GM12874 (cell line): ENCODE measurements at regions not wholly inside any gene's neighbourhood (a gene's known extent, or its start where the extent isn't known, plus 50 kb on each side); places are given as distances from the start of the nearest gene placed in this dataset.
A peak's percentile ranks its signal among the peaks of the same experiment; 100 is the strongest.

Experiments
- CTCF ChIP-seq: IDR thresholded peaks from 2 replicates; pipeline ENCODE4 v1.5.1; 2011; ENCODE audit warnings: low read depth, mild to moderate bottlenecking, control low read depth, low read length, moderate library complexity; ENCODE audit not compliant: insufficient read depth

- TF ChIP-seq CTCF = peak; percentile 32; the same call in 1 of the 2 replicates
These were observed 58.3 kb upstream of the EEA1 start for GRCh38 chr12:92987362-92987761.

DNA sequence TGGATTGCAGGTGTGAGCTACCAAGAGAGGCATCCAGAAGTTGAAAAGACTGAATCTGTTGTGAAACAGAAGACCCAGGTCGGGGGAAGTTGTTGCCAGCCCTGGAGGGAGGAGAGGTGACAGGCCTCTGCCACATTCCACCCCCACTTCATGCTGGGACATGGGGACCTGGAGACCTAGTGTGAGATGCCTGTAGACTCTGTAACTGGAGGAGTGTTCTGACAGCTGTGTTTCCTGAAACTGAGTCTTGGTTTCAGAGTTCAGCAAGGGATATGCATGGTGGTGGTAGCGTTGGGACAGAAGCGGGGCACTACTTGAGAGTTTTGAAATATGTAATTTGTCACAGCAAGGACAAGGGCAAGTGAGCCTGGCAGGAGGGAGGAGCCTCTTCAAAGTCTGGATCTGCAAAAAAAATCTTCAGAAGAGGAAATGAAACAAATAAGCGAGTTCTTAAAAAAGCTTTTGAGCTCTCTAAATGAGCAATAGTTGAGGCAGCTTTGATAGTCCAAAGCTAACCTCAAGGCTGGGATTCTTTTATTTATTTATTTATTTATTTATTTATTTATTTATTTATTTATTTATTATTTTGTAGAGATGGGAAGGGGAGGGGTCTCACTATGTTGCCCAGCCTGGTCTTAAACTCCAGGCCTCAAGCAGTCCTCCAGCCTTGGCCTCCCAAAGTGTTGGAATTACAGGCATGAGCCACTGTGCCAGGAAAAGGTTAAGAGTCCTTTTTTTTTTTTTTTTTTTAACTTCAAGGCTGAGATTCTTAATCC lies 58.9 kb upstream of the EEA1 start:
- no peak for TF ChIP-seq CTCF

- TF ChIP-seq CTCF = no peak
These were observed 59.6 kb upstream of the EEA1 start for GRCh38 chr12:92988622-92989130.

- TF ChIP-seq CTCF = no peak
These were observed 60.8 kb upstream of the EEA1 start for GRCh38 chr12:92989715-92990484.

GRCh38 chr12:92991134-92991533 lies 62.0 kb upstream of the EEA1 start:
- no peak for TF ChIP-seq CTCF

DNA sequence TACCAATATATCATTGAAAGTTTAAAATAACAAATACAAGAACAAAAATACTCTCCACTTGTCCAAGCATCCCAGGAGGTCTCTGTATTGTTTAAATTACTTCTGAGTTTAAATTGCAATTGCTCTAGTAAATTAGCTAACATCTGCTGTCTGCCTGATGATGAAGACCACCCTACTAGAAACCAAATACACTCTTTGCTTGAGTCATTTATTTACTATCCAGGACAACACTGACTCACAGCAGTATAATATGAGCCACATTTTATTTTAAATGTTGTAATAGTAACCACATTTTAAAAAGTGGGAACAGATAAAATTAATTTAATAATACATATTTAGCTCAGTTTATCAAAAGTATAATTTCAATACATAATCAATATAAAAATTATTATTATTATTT lies 62.9 kb upstream of the EEA1 start:
- no peak for TF ChIP-seq CTCF

DNA sequence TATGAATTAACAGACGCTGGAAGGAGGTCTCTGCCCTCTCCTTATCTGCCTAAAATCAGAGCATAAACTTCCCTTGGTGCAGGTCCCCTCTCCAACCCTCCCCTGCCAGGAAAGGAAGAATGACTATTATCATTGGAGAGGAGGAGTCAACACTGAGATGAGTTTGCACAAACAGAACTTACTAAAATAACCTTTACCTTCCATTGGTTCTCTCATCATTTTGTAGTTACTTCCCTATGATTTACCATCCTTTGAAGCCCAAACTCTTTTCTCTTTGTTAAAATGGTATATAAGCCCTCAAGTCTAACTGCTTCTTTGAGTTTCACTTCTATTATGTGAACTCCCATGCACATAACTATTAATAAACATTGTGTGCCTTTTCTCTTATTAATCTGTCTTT lies 64.2 kb upstream of the EEA1 start:
- TF ChIP-seq CTCF = no peak
